ENCODE measurements at regions not wholly inside any gene's neighbourhood (a gene's known extent, or its start where the extent isn't known, plus 50 kb on each side); places are given as distances from the start of the nearest gene placed in this dataset.
"Not testable (repeated sequence)": the region's sequence is repeated elsewhere in the genome, so short reads cannot be mapped to it uniquely, and the experiment has no call there.

DNA sequence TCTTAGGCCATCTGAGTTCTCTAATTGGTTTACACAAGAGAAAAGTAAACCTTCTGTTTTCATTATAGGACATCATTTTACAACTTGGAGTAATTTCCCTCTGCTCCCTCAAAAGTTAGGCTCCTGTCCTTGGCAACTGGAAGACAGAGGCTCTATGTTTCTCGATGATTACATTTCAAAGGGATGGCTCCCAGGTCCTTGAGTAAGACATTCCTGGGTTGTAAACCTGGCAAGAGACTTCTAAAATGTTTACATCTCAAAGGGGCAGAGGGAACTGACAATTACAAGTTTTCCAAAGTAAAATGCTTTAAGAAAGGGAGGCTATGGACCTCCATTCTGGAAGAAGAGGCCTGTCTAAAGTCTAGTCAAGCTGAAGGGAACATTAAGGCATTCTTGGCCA lies 268.3 kb upstream of the REG3G start:
- no peak for DNase-seq

DNA sequence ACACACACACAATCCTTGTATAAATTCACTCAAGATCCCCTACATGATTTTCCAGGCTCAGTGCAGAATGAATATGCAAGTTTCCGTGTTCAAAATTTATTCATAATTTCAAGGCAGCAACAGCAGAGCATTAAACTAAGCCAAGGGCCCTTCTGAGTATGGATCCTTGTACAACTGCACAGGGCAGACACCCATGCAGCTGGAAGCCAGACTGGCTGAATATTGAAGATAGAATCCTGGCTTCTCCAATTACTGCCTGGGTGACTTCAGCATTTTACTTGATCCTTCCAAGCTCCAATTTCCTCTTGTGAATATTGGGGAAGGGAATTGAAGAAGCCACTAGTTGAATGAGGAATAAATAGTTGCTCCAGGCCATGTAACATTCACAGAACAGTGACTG lies 267.9 kb upstream of the REG3G start:
- no peak for DNase-seq

DNA sequence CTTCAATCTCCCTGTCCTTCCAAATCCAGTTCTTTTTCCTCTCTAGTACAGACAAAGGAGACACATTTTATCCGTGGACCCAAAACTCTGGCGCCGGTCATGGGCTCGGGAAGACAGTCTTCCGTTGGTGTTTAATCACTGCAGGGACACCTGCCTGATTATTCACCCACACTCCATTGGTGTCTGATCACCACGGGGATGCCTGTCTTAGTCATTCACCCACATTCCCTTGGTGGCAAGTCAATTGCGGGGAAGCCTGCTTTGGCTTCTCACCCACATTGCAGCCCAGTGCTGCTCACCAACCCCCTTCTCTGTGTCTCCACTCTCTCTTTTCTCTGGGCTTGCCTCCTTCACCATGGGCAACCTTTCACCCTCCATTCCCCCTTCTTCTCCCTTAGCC lies 266.7 kb upstream of the REG3G start:
- not testable (repeated sequence) for DNase-seq

DNA sequence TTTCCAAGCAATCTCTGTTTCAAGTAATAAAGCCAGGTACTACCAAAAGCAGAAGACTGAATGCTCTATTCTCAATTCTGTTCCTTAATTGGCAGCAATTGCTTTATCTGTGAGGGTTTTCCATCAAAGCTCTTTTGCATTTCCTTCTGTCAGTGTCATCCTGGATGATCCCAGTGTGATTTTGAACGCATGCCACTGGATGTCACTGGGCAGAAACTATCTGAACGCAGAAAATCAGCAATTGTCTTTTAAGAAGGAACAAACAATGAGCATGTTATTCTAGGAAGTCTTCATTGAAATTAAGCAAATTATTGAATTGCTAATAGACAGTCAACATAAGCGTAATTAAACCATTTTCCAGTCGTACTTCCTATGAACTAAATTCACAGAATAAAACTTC lies 259.0 kb upstream of the REG3G start:
- DNase-seq = no peak

DNA sequence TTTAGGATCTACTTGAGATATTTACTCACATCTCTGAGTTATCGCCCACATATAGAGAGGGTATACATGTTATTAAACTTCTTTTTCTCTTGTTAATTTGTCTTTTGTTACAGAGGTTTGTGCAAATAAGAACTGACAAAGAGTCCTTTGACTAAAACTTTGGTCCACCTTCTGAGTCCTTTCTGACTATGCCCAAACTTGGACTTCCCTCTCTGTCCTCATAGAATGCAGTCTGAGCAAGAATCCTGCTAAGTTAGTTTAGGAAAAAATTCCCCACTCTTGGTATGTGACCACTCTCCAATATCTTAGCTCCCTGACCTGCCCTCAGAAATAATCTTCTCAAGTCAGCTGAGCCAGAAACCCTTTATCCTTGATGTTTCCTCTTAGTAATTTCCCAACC lies 257.5 kb upstream of the REG3G start:
- no peak for DNase-seq

DNA sequence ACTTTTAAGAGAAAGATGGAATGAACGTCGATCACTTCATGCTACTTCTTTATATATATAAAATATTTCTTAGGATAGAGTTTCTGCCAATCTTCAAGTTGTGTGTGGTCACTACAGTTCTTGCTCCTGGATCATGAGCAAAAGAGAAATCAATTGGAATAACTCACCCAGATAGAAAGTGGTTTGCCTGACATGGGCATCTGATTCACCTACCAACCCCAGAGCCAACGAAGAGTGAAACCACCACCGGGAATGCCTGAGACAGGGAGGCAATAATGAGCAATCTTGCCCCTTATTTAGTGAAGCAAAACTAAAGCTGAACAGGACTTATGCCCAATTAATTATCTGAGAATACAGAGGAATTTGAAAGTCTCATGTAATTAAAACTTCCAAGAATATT lies 250.2 kb upstream of the REG3G start:
- no peak for DNase-seq

DNA sequence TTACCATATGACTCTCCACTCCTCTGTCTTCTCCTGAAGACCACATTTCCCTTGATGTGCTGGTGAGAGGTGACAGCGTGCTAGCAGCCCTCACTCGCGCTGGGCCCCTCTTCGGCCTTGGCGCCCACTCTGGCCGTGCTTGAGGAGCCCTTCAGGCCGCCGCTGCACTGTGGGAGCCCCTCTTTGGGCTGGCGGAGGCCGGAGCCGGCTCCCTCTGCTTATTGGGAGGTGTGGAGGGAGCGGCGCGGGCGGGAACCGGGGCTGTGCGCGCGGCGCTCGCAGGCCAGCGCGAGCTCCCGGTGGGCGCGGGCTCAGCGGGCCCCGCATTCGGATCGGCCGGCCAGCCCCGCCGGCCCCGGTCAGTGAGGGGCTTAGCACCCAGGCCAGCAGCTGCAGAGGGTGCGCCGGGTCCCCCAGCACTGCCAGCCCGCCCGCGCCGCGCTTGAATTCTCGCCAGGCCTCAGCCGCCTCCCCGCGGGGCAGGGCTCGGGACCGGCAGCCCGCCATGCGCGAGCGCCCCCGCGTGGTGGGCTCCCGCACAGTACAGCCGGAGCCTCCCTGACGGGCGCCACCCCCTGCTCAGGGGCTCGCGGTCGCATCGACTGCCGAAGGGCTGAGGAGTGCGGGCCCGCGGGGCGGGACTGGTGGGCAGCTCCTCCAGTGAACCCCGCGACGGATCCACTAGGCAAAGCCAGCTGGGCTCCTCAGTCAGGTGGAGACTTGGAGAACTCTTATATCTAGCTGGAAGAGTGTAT lies 246.6 kb upstream of the REG3G start:
- DNase-seq = no peak

DNA sequence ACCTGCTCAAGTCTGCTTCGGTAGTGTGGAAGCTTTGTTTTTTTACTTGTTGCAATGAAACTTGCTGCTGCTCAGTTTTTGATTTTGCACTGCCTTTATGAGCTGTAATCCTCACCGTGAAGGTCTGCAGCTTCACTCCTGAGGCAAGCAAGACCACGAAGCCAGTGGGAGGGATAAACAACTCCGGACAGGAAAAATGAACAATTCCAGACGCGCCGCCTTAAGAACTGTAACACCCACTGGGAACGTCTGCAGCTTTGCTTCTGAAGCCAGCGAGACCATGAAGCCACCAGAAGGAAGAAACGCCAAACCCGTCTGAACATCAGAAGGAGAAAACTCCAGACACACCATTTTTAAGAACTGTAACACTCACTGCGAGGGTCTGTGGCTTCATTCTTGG lies 245.7 kb upstream of the REG3G start:
- no peak for DNase-seq

DNA sequence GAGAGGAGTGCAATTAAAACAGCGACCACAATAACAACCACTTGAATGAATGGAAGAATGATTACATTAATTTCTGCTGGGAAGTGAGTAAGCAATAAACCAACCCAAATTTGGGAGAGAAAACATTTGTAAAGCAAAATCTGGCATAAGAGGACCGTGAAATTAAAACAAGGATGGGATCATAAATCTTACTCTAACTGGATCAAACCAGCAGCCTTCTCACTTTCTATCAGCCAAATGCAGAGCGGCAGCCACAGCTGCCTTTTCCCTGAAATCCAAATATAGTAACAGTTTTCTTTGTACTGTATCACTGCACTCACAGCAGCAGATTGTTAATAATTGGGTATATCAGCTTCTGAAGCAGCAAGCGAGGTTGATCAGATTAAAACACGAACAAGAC lies 245.2 kb upstream of the REG3G start:
- no peak for DNase-seq

DNA sequence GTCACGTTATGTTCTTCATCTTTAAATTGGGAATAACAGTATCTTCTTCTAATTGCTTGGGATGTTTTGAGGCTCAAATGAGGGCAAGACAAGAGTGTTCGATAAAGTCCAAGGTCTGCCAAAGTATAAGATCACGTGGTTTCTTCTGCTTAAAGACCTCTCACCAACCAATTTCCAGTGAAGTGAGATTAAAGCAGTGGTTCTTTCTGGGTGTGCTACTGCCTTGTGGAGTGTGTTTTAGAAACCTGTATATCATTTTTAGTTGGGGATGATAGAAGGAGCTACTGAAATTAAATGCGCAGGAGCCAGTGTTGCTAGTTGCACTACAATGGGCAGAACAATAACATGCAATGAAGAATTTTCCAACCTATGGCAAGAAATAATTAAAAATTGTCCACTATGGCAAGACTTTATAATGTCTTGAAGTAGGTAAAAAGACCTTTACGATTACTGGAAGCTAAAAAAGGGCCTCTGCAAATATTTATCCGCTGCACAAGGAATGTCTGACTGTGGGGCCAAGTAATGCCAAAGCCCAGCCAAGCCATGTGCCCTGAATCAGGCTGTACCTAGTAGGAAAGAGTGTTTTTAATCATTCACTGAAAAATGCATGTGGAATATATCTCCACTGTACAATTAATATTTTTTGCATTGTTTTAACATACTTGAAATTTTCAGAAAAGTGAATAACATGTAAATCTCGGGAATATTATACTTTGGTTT lies 244.5 kb upstream of the REG3G start:
- no peak for DNase-seq

DNA sequence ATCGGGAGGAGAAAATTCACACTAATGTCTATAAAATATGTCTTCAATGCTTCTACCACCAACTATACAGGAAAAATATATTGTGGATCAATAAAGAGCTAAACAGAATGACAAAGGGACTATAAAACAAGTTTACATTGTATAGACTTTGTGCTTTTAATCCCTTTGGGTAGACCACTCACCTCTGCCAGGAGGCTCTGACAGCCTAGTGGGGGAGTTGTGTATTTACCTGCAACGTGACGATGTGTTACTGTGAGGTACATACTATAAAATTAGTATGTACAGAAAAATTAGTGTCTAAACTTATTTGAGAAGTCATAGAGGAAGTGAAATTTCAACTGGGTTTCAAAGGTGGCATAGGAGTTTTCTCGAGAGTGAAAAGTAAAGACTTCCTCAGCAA lies 243.3 kb upstream of the REG3G start:
- DNase-seq = no peak

DNA sequence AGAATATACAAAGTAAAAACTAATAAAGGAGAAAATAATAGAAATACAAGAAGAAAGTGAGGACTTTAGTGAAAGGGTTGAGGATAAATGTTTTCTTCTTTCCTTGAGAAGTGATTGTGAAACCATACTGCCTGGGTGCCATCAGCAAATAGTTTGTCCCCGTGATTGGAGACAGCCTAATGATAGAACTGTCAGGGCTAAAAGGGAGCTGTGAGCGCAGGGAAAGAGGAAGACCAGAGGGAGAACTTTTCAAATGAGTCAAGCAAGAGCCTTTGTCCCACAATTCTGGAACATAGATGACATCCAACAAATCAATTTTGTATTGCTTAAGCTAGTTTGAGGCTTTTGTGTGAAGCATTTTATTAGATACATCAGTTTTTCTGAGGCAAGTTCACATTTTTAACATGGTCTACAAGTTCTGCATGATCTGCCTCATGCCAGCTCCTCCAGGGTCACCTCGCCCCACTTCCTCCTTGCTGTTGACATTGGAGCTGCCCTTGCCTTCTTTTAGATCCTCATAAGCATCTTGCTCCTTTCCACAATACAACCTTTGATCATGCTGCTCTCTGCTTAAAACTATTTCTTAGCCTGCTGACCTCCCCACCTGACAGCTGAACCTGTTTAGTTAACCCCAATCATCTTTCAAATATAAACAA lies 213.4 kb upstream of the REG3G start:
- no peak for DNase-seq

DNA sequence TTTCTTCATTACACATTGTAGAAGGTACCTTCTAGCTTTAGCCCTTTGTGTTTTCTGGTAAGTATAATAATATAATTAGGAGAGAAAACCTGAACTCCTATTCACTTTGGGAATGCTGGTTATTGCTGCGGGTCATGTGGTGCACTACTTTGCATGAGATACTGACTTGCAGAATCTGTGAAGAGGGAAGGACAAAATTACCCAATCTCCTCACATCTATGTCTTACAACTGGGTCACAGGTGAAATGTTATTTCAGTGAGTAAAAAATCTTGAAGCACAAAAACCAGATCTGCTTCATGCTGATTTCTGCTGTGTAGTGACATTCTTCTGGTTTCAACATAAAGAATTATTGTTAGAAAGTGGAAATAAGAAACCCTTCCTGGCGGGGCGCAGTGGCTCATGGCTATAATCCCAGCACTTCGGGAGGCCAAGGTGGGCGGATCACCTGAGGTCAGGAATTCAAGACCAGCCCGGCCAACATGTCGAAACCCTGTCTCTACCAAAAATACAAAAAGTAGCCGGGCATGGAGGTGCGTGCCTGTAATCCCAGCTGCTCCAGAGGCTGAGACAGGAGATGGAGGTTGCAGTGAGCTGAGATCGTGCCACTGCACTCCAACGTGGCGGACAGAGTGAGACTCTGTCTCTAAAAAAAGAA lies 211.0 kb upstream of the REG3G start:
- DNase-seq = no peak

DNA sequence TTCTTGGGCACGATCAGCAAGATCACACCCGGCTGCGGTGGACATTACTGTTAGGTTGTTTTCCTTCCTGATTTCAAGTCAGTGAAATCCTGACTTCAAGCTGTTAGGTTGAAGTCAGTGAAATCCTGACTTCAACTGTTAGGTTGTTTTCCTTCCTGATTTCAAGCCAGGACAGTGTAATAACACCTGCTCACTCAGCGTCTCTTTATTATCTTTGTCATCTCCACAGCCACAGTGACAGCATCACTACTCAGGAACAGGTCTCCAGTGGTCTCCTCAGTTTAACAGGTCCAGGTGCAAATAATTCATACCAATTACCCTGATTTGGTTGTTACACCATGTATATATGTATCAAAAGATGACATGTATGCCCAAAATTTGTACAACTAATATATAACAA lies 208.1 kb upstream of the REG3G start:
- DNase-seq = no peak

DNA sequence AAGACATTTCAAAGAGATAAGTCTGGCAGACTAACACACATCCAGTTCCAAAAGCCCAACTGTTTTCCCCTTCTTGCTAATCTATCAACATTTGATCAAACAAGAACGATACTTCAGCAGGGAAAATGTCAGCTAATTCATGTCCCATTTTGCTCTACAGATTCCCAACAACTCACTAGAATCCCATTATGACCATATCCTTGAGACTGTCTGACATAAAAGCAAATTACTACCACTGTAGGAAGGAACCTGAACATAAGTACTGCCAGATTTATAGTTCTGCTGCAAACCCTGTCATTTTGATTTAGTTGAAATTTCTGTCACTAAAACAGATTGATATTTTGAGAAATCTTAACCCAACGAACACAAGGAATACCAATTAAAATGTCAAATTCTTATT lies 193.0 kb upstream of the REG3G start:
- DNase-seq = no peak

DNA sequence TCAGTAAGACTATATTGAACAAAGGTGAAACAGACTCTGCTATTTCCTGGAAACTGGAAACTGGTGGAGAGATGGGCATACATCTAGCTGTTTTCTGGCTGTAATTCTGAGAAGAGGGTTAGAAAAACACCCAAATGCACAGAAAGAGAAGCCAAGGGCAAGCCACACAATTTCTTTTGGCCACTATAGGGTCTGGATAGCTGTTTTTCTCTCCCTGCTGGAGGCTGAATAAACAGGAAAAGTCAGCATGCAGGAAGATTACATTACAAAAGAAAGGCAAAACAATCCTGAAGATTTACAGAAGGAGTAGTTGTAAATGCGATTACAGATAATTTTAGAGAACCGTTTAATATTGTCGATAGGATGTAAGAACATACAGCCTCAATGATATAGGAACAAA lies 186.2 kb upstream of the REG3G start:
- DNase-seq = no peak

DNA sequence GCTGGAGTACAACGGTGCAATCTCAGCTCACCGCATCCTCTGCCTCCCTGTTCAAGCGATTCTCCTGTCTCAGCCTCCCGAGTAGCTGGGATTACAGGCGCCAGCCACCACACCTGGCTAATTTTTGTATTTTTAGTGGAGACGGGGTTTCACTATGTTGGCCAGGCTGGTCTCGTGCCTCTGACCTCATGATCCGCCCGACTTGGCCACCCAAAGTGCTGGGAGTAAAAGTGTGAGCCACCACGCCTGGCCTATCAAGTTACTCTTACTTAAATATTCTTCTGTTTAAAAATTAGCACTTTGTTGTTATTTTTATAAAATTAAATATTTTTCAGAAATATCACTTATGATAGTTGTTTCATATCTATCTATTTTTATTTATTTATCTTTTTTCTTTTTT lies 185.2 kb upstream of the REG3G start:
- not testable (repeated sequence) for DNase-seq

DNA sequence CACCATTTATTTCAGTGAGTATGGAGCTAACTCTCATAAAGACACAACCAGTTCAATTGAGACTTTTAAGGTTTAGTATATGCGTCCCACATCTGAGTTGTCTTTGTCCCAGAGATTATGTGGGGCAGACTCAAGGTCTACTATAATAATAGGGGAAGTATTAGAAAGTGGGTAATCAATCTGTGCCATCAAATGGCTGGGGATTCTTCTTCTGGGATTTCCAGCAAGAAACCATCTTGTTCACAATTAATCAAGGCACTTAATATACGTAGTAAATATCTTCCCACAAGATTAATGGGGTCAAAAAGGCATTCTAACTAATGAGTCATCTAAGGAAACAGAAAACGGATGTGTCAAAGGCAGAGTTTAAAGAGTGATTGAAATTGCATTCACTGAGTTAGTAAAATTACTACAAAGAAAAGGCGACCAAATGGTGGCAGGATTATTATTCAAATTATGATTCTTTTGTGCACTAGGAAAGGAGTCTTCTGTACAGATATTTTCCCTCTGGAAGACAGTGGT lies 179.8 kb upstream of the REG3G start:
- no peak for DNase-seq

DNA sequence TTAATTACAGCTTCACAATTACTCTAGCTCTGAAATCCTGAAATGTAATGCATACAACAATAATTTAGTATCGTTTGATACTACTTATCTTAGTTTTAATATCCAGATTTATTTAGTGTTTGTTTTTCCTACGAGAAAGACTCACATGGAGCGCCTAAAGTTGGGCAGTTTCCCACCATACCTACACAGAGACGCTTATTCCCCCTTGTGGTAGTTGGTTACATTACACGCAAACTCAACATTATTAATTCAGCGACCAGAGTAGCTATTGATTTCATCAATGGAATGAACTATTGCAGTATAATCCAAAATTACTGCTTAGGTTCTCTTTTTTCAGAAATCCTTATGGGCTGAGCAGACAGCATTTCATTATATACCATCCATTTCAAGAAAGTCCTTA lies 164.0 kb upstream of the REG3G start:
- DNase-seq = no peak

DNA sequence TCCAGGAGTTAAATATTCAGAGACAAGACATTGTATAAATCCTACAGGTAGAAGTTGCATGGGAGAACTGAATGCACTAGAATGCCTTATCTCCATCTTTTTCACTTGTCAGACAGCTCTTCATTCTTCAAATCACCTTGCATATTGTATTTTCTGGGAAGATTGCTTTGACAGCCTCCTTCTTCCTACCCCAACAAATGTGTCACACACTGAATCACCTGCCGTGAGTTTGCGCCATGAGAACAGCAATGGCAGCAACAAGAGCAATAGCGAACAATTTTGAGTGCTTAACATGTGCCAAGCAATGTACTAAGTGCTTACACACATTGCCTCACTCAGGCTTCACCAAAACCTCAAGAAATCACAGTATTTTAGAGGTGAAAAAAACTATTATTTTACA lies 161.3 kb upstream of the REG3G start:
- no peak for DNase-seq

DNA sequence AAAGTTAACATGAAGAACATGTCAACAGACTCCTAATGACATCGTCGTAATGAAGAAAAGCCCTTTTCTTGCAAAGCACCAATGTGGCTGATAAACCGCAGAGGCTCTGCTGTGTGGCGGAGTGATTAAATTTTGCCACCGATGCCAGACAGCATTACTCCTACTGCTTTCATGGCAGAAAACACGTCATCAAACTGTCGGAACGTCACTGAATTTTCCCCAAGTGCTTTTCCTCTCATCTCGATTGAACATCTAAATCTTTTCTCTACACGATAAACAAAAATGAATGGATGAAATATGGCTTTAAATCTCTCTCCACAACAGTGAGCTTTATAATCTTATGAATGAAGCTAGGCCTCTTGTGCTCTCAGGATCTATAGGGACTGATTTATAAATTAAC lies 159.8 kb upstream of the REG3G start:
- no peak for DNase-seq

DNA sequence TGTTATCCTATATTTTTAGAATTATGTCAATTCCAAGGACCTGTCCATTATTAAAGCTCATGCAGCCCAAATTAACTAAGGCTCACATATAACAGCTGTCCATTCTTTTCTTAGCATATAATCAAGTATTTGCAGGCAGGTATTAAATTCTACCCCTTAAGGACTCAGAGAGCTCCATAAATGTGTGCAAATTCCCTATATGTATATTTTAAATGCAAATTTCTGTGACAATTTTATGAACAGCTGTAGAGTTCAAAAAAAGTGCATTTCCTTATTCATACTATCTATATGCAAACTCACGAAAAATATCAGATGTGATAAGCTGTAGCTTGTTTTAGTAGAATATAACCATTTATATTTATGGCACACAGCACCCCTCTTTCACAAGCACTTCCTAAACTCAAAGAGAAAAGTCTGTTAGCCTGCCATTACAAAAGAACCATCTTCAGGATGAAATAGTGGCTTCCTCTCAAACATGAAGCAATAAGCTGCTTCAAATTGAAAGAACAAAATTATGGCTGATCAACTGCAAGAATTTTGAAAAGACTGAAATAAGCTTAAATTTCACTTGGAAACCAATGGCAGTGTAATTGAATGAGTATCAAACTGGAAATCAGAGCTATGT lies 155.0 kb upstream of the REG3G start:
- no peak for DNase-seq

DNA sequence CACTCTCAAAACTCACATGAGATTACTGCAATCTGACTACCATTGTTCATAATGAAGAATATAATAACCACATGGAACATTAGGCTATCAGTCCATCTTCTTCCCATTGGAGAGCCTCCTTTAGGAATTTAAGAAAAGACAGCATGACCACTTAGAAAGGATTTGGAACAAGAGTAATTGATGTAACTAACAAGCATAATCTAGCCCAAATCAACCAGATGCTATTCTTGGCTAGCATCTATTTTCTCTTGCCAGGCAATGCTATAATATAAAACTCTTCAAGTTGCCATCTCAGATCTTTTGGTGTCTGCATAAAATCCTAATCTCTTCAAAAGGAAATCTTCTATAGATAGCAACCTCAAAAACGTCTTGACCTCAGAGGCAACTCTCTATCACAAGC lies 152.0 kb upstream of the REG3G start:
- DNase-seq = no peak

Measured in NCI-H1092 (cell line).